ENCODE measurements at regions not wholly inside any gene's neighbourhood (a gene's known extent, or its start where the extent isn't known, plus 50 kb on each side); places are given as distances from the start of the nearest gene placed in this dataset.

GRCh38 chr9:116039312-116039711 lies 114.3 kb upstream of the PAPPA start:
- Histone ChIP-seq H3K36me3 (ENCODE audit: control insufficient read depth, insufficient read depth, low read length) (no peaks in the 10 kb centered on the region), H3K27me3 (ENCODE audit: control insufficient read depth, insufficient read depth, low read length) (no peaks in the 10 kb centered on the region), H3K4me3 (ENCODE audit: low read length) (no peak overlapping the region), H3K4me1 (ENCODE audit: control insufficient read depth, insufficient read depth, low read length) (no peaks in the 10 kb centered on the region), H3K9me3 (ENCODE audit: control insufficient read depth, low read depth, low read length) (no peaks in the 10 kb centered on the region), H3K27ac (ENCODE audit: low read length) (no peak overlapping the region)
- DNase-seq, result no peak
- WGBS (ENCODE audit: insufficient coverage, low lambda C conversion rate), result no CpG with 5 or more reads among the region's 1 CpG

- Histone ChIP-seq H3K4me1 (ENCODE audit: control insufficient read depth, insufficient read depth, low read length) (no peaks in the 10 kb centered on the region), H3K27me3 (ENCODE audit: control insufficient read depth, insufficient read depth, low read length) (no peaks in the 10 kb centered on the region), H3K36me3 (ENCODE audit: control insufficient read depth, insufficient read depth, low read length) (no peaks in the 10 kb centered on the region), H3K4me3 (ENCODE audit: low read length) (no peak overlapping the region), H3K9me3 (ENCODE audit: control insufficient read depth, low read depth, low read length) (no peaks in the 10 kb centered on the region), H3K27ac (ENCODE audit: low read length) (no peak overlapping the region)
- no peak for DNase-seq
These were observed 113.7 kb upstream of the PAPPA start for GRCh38 chr9:116039893-116040292.

- Histone ChIP-seq H3K4me1 (ENCODE audit: control insufficient read depth, insufficient read depth, low read length) (no peaks in the 10 kb centered on the region), H3K9me3 (ENCODE audit: control insufficient read depth, low read depth, low read length) (no peaks in the 10 kb centered on the region), H3K4me3 (ENCODE audit: low read length) (no peak overlapping the region), H3K27me3 (ENCODE audit: control insufficient read depth, insufficient read depth, low read length) (no peaks in the 10 kb centered on the region), H3K27ac (ENCODE audit: low read length) (no peak overlapping the region), H3K36me3 (ENCODE audit: control insufficient read depth, insufficient read depth, low read length) (no peaks in the 10 kb centered on the region)
- no peak for DNase-seq
- WGBS (ENCODE audit: insufficient coverage, low lambda C conversion rate), result no CpG with 5 or more reads among the region's 2 CpGs
These were observed 111.3 kb upstream of the PAPPA start for GRCh38 chr9:116042321-116042720.

- Histone ChIP-seq H3K36me3 (ENCODE audit: control insufficient read depth, insufficient read depth, low read length) (no peaks in the 10 kb centered on the region), H3K27me3 (ENCODE audit: control insufficient read depth, insufficient read depth, low read length) (no peaks in the 10 kb centered on the region), H3K9me3 (ENCODE audit: control insufficient read depth, low read depth, low read length) (no peaks in the 10 kb centered on the region), H3K4me1 (ENCODE audit: control insufficient read depth, insufficient read depth, low read length) (no peaks in the 10 kb centered on the region), H3K4me3 (ENCODE audit: low read length) (no peak overlapping the region), H3K27ac (ENCODE audit: low read length) (no peak overlapping the region)
- 100% methylated on average over 2 of the region's 2 CpGs for WGBS (ENCODE audit: insufficient coverage, low lambda C conversion rate)
- no peak for DNase-seq
These were observed 108.5 kb upstream of the PAPPA start for GRCh38 chr9:116045083-116045482.

GRCh38 chr9:116048081-116048480 lies 105.5 kb upstream of the PAPPA start:
- no peak overlapping the region for H3K4me3 ChIP-seq (ENCODE audit: low read length)
- no peak for DNase-seq
- H3K9me3 ChIP-seq (ENCODE audit: control insufficient read depth, low read depth, low read length), result no peaks in the 10 kb centered on the region
- H3K36me3 ChIP-seq (ENCODE audit: control insufficient read depth, insufficient read depth, low read length), result no peaks in the 10 kb centered on the region
- no peak overlapping the region for H3K27ac ChIP-seq (ENCODE audit: low read length)
- H3K4me1 ChIP-seq (ENCODE audit: control insufficient read depth, insufficient read depth, low read length), result no peaks in the 10 kb centered on the region
- WGBS (ENCODE audit: insufficient coverage, low lambda C conversion rate), result 60% methylated on average over 1 of the region's 2 CpGs
- H3K27me3 ChIP-seq (ENCODE audit: control insufficient read depth, insufficient read depth, low read length), result no peaks in the 10 kb centered on the region

- 67% methylated on average over 2 of the region's 4 CpGs for WGBS (ENCODE audit: insufficient coverage, low lambda C conversion rate)
- DNase-seq, result no peak
- no peaks in the 10 kb centered on the region for H3K36me3 ChIP-seq (ENCODE audit: control insufficient read depth, insufficient read depth, low read length)
- H3K4me3 ChIP-seq (ENCODE audit: low read length), result no peak overlapping the region
- H3K27ac ChIP-seq (ENCODE audit: low read length), result no peak overlapping the region
- H3K9me3 ChIP-seq (ENCODE audit: control insufficient read depth, low read depth, low read length), result no peaks in the 10 kb centered on the region
- H3K4me1 ChIP-seq (ENCODE audit: control insufficient read depth, insufficient read depth, low read length), result no peaks in the 10 kb centered on the region
- no peaks in the 10 kb centered on the region for H3K27me3 ChIP-seq (ENCODE audit: control insufficient read depth, insufficient read depth, low read length)
These were observed 104.1 kb upstream of the PAPPA start for GRCh38 chr9:116049456-116049855.

- no peaks in the 10 kb centered on the region for H3K36me3 ChIP-seq (ENCODE audit: control insufficient read depth, insufficient read depth, low read length)
- no peaks in the 10 kb centered on the region for H3K27me3 ChIP-seq (ENCODE audit: control insufficient read depth, insufficient read depth, low read length)
- H3K27ac ChIP-seq (ENCODE audit: low read length), result no peak overlapping the region
- H3K4me1 ChIP-seq (ENCODE audit: control insufficient read depth, insufficient read depth, low read length), result no peaks in the 10 kb centered on the region
- DNase-seq, result no peak
- no peak overlapping the region for H3K4me3 ChIP-seq (ENCODE audit: low read length)
- H3K9me3 ChIP-seq (ENCODE audit: control insufficient read depth, low read depth, low read length), result no peaks in the 10 kb centered on the region
- WGBS (ENCODE audit: insufficient coverage, low lambda C conversion rate), result no CpG with 5 or more reads among the region's 2 CpGs
These were observed 102.1 kb upstream of the PAPPA start for GRCh38 chr9:116051528-116051927.

GRCh38 chr9:116055536-116055935 lies 98.1 kb upstream of the PAPPA start:
- no peaks in the 10 kb centered on the region for H3K36me3 ChIP-seq (ENCODE audit: control insufficient read depth, insufficient read depth, low read length)
- no peaks in the 10 kb centered on the region for H3K4me1 ChIP-seq (ENCODE audit: control insufficient read depth, insufficient read depth, low read length)
- no peaks in the 10 kb centered on the region for H3K9me3 ChIP-seq (ENCODE audit: control insufficient read depth, low read depth, low read length)
- H3K27ac ChIP-seq (ENCODE audit: low read length), result no peak overlapping the region
- 94% methylated on average over 2 of the region's 3 CpGs for WGBS (ENCODE audit: insufficient coverage, low lambda C conversion rate)
- DNase-seq, result no peak
- H3K27me3 ChIP-seq (ENCODE audit: control insufficient read depth, insufficient read depth, low read length), result no peaks in the 10 kb centered on the region
- no peak overlapping the region for H3K4me3 ChIP-seq (ENCODE audit: low read length)

GRCh38 chr9:116057371-116057770 lies 96.2 kb upstream of the PAPPA start:
- H3K4me3 ChIP-seq (ENCODE audit: low read length), result no peak overlapping the region
- H3K27ac ChIP-seq (ENCODE audit: low read length), result no peak overlapping the region
- H3K4me1 ChIP-seq (ENCODE audit: control insufficient read depth, insufficient read depth, low read length), result no peaks in the 10 kb centered on the region
- no peaks in the 10 kb centered on the region for H3K27me3 ChIP-seq (ENCODE audit: control insufficient read depth, insufficient read depth, low read length)
- H3K36me3 ChIP-seq (ENCODE audit: control insufficient read depth, insufficient read depth, low read length), result no peaks in the 10 kb centered on the region
- 64% methylated on average over 3 of the region's 5 CpGs for WGBS (ENCODE audit: insufficient coverage, low lambda C conversion rate)
- H3K9me3 ChIP-seq (ENCODE audit: control insufficient read depth, low read depth, low read length), result no peaks in the 10 kb centered on the region
- no peak for DNase-seq

- Histone ChIP-seq H3K4me3 (ENCODE audit: low read length) (no peak overlapping the region), H3K9me3 (ENCODE audit: control insufficient read depth, low read depth, low read length) (no peaks in the 10 kb centered on the region), H3K4me1 (ENCODE audit: control insufficient read depth, insufficient read depth, low read length) (no peaks in the 10 kb centered on the region), H3K36me3 (ENCODE audit: control insufficient read depth, insufficient read depth, low read length) (no peaks in the 10 kb centered on the region), H3K27me3 (ENCODE audit: control insufficient read depth, insufficient read depth, low read length) (no peaks in the 10 kb centered on the region), H3K27ac (ENCODE audit: low read length) (no peak overlapping the region)
- no CpG with 5 or more reads among the region's 2 CpGs for WGBS (ENCODE audit: insufficient coverage, low lambda C conversion rate)
- no peak for DNase-seq
These were observed 95.2 kb upstream of the PAPPA start for GRCh38 chr9:116058421-116058820.

GRCh38 chr9:116059466-116059865 lies 94.1 kb upstream of the PAPPA start:
- H3K4me3 ChIP-seq (ENCODE audit: low read length), result no peak overlapping the region
- WGBS (ENCODE audit: insufficient coverage, low lambda C conversion rate), result no CpG with 5 or more reads among the region's 2 CpGs
- no peaks in the 10 kb centered on the region for H3K9me3 ChIP-seq (ENCODE audit: control insufficient read depth, low read depth, low read length)
- H3K27me3 ChIP-seq (ENCODE audit: control insufficient read depth, insufficient read depth, low read length), result no peaks in the 10 kb centered on the region
- H3K36me3 ChIP-seq (ENCODE audit: control insufficient read depth, insufficient read depth, low read length), result no peaks in the 10 kb centered on the region
- H3K4me1 ChIP-seq (ENCODE audit: control insufficient read depth, insufficient read depth, low read length), result no peaks in the 10 kb centered on the region
- H3K27ac ChIP-seq (ENCODE audit: low read length), result no peak overlapping the region
- DNase-seq, result no peak

Data from large intestine (tissue), 3 donors.